ENCODE measurements at regions not wholly inside any gene's neighbourhood (a gene's known extent, or its start where the extent isn't known, plus 50 kb on each side); places are given as distances from the start of the nearest gene placed in this dataset.

GRCh38 chr9:73810585-73811215 is 659.0 kb downstream of the ANXA1 start:
- Histone ChIP-seq H3K4me1 (no peaks in the 10 kb centered on the region), H3K9ac (ENCODE audit: low read depth in 2 of 2, low read length in 2 of 2) (no peak overlapping the region), H3K36me3 (no peaks in the 10 kb centered on the region), H3K4me3 (no peak overlapping the region), H3K27ac (no peak overlapping the region), H3K9me3 (no peaks in the 10 kb centered on the region), H3K27me3 (no peaks in the 10 kb centered on the region)
- intact Hi-C loops (cut with DNase I) = no loop called here
- no peak for DNase-seq
- TF ChIP-seq, protein P1, sequence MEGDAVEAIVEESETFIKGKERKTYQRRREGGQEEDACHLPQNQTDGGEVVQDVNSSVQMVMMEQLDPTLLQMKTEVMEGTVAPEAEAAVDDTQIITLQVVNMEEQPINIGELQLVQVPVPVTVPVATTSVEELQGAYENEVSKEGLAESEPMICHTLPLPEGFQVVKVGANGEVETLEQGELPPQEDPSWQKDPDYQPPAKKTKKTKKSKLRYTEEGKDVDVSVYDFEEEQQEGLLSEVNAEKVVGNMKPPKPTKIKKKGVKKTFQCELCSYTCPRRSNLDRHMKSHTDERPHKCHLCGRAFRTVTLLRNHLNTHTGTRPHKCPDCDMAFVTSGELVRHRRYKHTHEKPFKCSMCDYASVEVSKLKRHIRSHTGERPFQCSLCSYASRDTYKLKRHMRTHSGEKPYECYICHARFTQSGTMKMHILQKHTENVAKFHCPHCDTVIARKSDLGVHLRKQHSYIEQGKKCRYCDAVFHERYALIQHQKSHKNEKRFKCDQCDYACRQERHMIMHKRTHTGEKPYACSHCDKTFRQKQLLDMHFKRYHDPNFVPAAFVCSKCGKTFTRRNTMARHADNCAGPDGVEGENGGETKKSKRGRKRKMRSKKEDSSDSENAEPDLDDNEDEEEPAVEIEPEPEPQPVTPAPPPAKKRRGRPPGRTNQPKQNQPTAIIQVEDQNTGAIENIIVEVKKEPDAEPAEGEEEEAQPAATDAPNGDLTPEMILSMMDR (IDR thresholded peaks at IDR 0.05) = no peak

- Histone ChIP-seq H3K27me3 (no peaks in the 10 kb centered on the region), H3K9ac (ENCODE audit: low read depth in 2 of 2, low read length in 2 of 2) (no peak overlapping the region), H3K4me3 (no peak overlapping the region), H3K4me1 (no peaks in the 10 kb centered on the region), H3K27ac (no peak overlapping the region), H3K36me3 (no peaks in the 10 kb centered on the region), H3K9me3 (no peaks in the 10 kb centered on the region)
- no peak for DNase-seq
- TF ChIP-seq, protein P1 (IDR thresholded peaks at IDR 0.05) = no peak
- intact Hi-C loops (cut with DNase I) = no loop called here
Measured at GRCh38 chr9:73813546-73813945, 661.9 kb downstream of the ANXA1 start.

DNA sequence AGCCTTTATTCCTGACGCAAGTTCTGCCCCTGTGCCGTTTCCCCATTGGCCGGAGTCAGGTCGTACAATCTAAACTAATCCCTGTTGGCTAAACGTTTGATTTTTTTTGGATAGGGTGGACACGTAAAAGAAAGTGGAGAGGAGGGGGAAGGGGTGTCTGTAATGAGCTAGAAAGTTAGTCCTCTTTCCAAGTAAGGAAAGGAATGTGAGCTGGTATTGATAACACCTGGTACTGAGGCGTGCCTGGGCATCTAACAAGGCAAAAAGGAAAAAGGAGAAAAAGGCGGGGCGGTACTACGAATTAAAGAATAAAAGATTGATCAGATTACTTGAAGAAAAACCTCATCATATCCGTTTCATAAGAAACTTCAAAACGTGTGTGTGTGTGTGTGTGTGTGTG is 665.2 kb downstream of the ANXA1 start:
- Histone ChIP-seq H3K27me3 (no peaks in the 10 kb centered on the region), H3K9ac (ENCODE audit: low read depth in 2 of 2, low read length in 2 of 2) (no peak overlapping the region), H3K9me3 (no peaks in the 10 kb centered on the region), H3K36me3 (no peaks in the 10 kb centered on the region), H3K4me1 (no peaks in the 10 kb centered on the region), H3K4me3 (no peak overlapping the region), H3K27ac (no peak overlapping the region)
- DNase-seq = no peak
- intact Hi-C loops (cut with DNase I) = no loop called here
- TF ChIP-seq, protein P1 (IDR thresholded peaks at IDR 0.05) = no peak

DNA sequence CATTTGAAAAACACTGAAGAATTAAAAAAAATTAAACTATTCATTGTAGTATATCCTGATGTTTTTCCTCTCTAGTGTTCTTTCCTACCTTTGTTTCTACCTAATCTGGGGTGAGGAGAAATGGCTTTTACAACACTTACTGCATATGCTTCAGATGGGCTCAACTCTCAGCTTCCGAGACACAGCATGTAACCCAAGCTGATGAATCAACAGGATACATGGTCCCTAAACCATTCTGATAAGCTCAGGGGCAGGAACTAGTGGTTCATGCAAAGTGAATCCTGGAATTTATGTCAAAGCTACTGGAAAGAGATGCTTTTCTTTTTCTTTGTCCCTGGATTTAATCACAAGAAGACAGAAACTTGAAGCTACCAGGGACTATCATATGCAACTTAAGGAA is 672.5 kb upstream of the RORB start:
- intact Hi-C loops (cut with DNase I) = no loop called here
- H3K9me3 ChIP-seq = no peaks in the 10 kb centered on the region

GRCh38 chr9:73838871-73839270 is 658.3 kb upstream of the RORB start:
- no peak overlapping the region for H3K4me3 ChIP-seq
- TF ChIP-seq, protein P1 (IDR thresholded peaks at IDR 0.05) = no peak
- no peak overlapping the region for H3K27ac ChIP-seq
- no peaks in the 10 kb centered on the region for H3K36me3 ChIP-seq
- no peaks in the 10 kb centered on the region for H3K9me3 ChIP-seq
- H3K9ac ChIP-seq (ENCODE audit: low read depth in 2 of 2, low read length in 2 of 2) = no peak overlapping the region
- intact Hi-C loops (cut with DNase I) = no loop called here
- no peaks in the 10 kb centered on the region for H3K27me3 ChIP-seq
- H3K4me1 ChIP-seq = no peaks in the 10 kb centered on the region
- no peak for DNase-seq

More for the DNA sequence above, 672.5 kb upstream of the RORB start:
- Histone ChIP-seq H3K9ac (ENCODE audit: low read depth in 2 of 2, low read length in 2 of 2) (no peak overlapping the region), H3K4me1 (no peaks in the 10 kb centered on the region), H3K27me3 (no peaks in the 10 kb centered on the region), H3K27ac (no peak overlapping the region), H3K4me3 (no peak overlapping the region), H3K36me3 (no peaks in the 10 kb centered on the region)
- no peak for DNase-seq
- TF ChIP-seq, protein P1 (IDR thresholded peaks at IDR 0.05) = no peak

All from colonic mucosa (tissue), 4 donors.